ENCODE measurements at regions not wholly inside any gene's neighbourhood (a gene's known extent, or its start where the extent isn't known, plus 50 kb on each side); places are given as distances from the start of the nearest gene placed in this dataset.

- no peak for TF ChIP-seq CTCF (IDR thresholded peaks at IDR 0.05)
- DNase-seq (ENCODE audit: low spot score) (no peak), ATAC-seq (ENCODE audit: low FRiP score) (no peak)
Observed at GRCh38 chr10:106399112-106399511, 765.4 kb downstream of the SORCS1 start.

GRCh38 chr10:106396192-106396591, 768.3 kb downstream of the SORCS1 start:
- DNase-seq (ENCODE audit: low spot score): no peak
- no peak for TF ChIP-seq CTCF (IDR thresholded peaks at IDR 0.05)
- no peak for ATAC-seq (ENCODE audit: low FRiP score)

- no peak for ATAC-seq (ENCODE audit: low FRiP score)
- TF ChIP-seq CTCF (IDR thresholded peaks at IDR 0.05): no peak
- DNase-seq (ENCODE audit: low spot score): no peak
Observed at GRCh38 chr10:106395041-106395749, 769.3 kb downstream of the SORCS1 start.

- TF ChIP-seq CTCF (IDR thresholded peaks at IDR 0.05): no peak
- ATAC-seq (ENCODE audit: low FRiP score): no peak
- DNase-seq (ENCODE audit: low spot score): no peak
Observed at GRCh38 chr10:106392778-106393177, 771.7 kb downstream of the SORCS1 start.

- no peak for TF ChIP-seq CTCF (IDR thresholded peaks at IDR 0.05)
- no peak for ATAC-seq (ENCODE audit: low FRiP score)
Observed at GRCh38 chr10:106387063-106387462, 777.4 kb downstream of the SORCS1 start.

GRCh38 chr10:106384496-106384895, 780.0 kb downstream of the SORCS1 start:
- TF ChIP-seq CTCF (IDR thresholded peaks at IDR 0.05): no peak
- no peak for ATAC-seq (ENCODE audit: low FRiP score)

More at GRCh38 chr10:106387063-106387462, 777.4 kb downstream of the SORCS1 start:
- no peak for DNase-seq (ENCODE audit: low spot score)

GRCh38 chr10:106380706-106381105, 783.8 kb downstream of the SORCS1 start:
- no peak for DNase-seq (ENCODE audit: low spot score)
- TF ChIP-seq CTCF (IDR thresholded peaks at IDR 0.05): no peak
- ATAC-seq (ENCODE audit: low FRiP score): no peak

More at GRCh38 chr10:106384496-106384895, 780.0 kb downstream of the SORCS1 start:
- no peak for DNase-seq (ENCODE audit: low spot score)

Data from omental fat pad (tissue), 3 donors.